Endothelial cell of umbilical vein (primary cell): ENCODE measurements at regions not wholly inside any gene's neighbourhood (a gene's known extent, or its start where the extent isn't known, plus 50 kb on each side); places are given as distances from the start of the nearest gene placed in this dataset.

Experiments
- CTCF ChIP-seq, 2 donors: IDR thresholded peaks; 1 replicate in 1 of 2; 2 replicates in 1 of 2; pipeline ENCODE4 v1.5.1; 2011; ENCODE audit warnings: low read length in 2 of 2, mild to moderate bottlenecking in 2 of 2, moderate library complexity in 2 of 2, control low read depth in 1 of 2, inconsistent platforms in 1 of 2, low read depth in 1 of 2; ENCODE audit not compliant: insufficient read depth in 1 of 2; ENCODE audit errors: extremely low read depth in 1 of 2
- POLR2A ChIP-seq: IDR thresholded peaks from 2 replicates; pipeline ENCODE4 v1.6.1; 2012; ENCODE audit warnings: low read depth, mild to moderate bottlenecking, control low read depth, low read length
- POLR2AphosphoS5 ChIP-seq: IDR thresholded peaks from 2 replicates; pipeline ENCODE4 v1.6.1; 2012; ENCODE audit warnings: low read depth, mild to moderate bottlenecking, control low read depth, low read length, moderate library complexity; ENCODE audit not compliant: insufficient read depth

GRCh38 chr12:108461058-108461660, 53.9 kb upstream of the FICD start:
- TF ChIP-seq CTCF (IDR thresholded peaks at IDR 0.05; ENCODE audit: extremely low read depth in 1 of 2, insufficient read depth in 1 of 2, low read depth in 1 of 2, low read length in 2 of 2), result no peak
- TF ChIP-seq POLR2AphosphoS5, result no peak
- no peak for TF ChIP-seq POLR2A
